HCT116 (cell line): ENCODE measurements at regions not wholly inside any gene's neighbourhood (a gene's known extent, or its start where the extent isn't known, plus 50 kb on each side); places are given as distances from the start of the nearest gene placed in this dataset.

Experiments used
- ATAC-seq: fragments of 200-7000 bp; cut with Tn5 transposase; 2 replicates; pipeline ENCODE4 v1.9.1; 2020; ENCODE audit warnings: mild to moderate bottlenecking, moderate library complexity
- BruUV-seq: library from RNA; stranded (reverse); fragments of 400-500 nt; replicated peaks from 2 replicates; lab custom pipeline; 2021; lab: Mats Ljungman, UMichigan
- CTCF ChIA-PET: fragments of 300-600 bp; sonication (Branson Sonifier 250); formaldehyde crosslinking; loops from one replicate; lab custom pipeline; 2021; ENCODE audit warnings: antibody characterized with exemption; lab: Charles Lee
- POLR2A ChIA-PET: fragments of 300-600, 350-600 bp; sonication (Branson Sonifier 250); formaldehyde crosslinking; loops from one replicate; lab custom pipeline; 2021; ENCODE audit warnings: antibody characterized with exemption; lab: Charles Lee
- RAD21 ChIA-PET, 2 experiments: fragments of 300-600 bp; sonication (Branson Sonifier 250); formaldehyde crosslinking; loops; one replicate each; lab custom pipeline; 2023; ENCODE audit warnings: low total read pairs in 2 of 2; ENCODE audit not compliant: uncharacterized antibody in 2 of 2, unreplicated experiment in 2 of 2, low non-redundant PET in 1 of 2; lab: Charles Lee
- DNase-seq: peaks from one replicate; pipeline ENCODE4 v3.0.0-alpha.2; 2010; ENCODE audit warnings: low read depth, low spot score
- H2AFZ ChIP-seq: fragments of 200-600 bp; shearing (Covaris generic), sonication (generic); 2 replicates; pipeline ENCODE4 v1.6.1; 2017; ENCODE audit warnings: low read depth, mixed run types, mixed read lengths, antibody characterized with exemption, low read length; ENCODE audit not compliant: poor library complexity, severe bottlenecking
- H3K27ac ChIP-seq: 2 replicates; pipeline ENCODE4 v1.5.1; 2012; ENCODE audit warnings: low read depth, low read length
- H3K27me3 ChIP-seq: fragments of 200-600 bp; sonication (generic); 2 replicates; pipeline ENCODE4 v1.6.1; 2016; ENCODE audit warnings: mixed run types, low read length, mixed read lengths; ENCODE audit not compliant: insufficient read depth
- H3K36me3 ChIP-seq, 2 experiments: fragments of 200-500 bp in 1 of 2; fragments of 200-600 bp in 1 of 2; sonication (Bioruptor generic) in 1 of 2; sonication (generic) in 1 of 2; 2 replicates each; pipeline versions ENCODE4 v1.5.1 to v1.6.1; 2014 to 2016; ENCODE audit warnings: low read length in 2 of 2, inconsistent platforms in 1 of 2, mixed read lengths in 1 of 2, mixed run types in 1 of 2; ENCODE audit not compliant: insufficient read depth in 2 of 2, control insufficient read depth in 1 of 2
- H3K4me1 ChIP-seq, 2 experiments: fragments of 200-600 bp in 1 of 2; sonication (generic) in 1 of 2; 2 replicates each; pipeline versions ENCODE4 v1.5.1 to v1.6.1; 2012 to 2017; ENCODE audit warnings: low read length in 2 of 2, inconsistent platforms in 1 of 2, mild to moderate bottlenecking in 1 of 2, mixed read lengths in 1 of 2, mixed run types in 1 of 2, moderate library complexity in 1 of 2; ENCODE audit not compliant: insufficient read depth in 2 of 2, control insufficient read depth in 1 of 2
- H3K4me2 ChIP-seq: fragments of 200-600 bp; sonication (generic); 2 replicates; pipeline ENCODE4 v1.6.1; 2017; ENCODE audit warnings: mixed run types, low read length, mixed read lengths
- H3K4me3 ChIP-seq, 2 experiments: fragments of 200-600 bp in 1 of 2; sonication (generic) in 1 of 2; replicated peaks in 1 of 2; 2 replicates each; pipeline ENCODE4 v1.5.1; 2011 to 2016; ENCODE audit warnings: low read length in 2 of 2, control low read depth in 1 of 2, low read depth in 1 of 2, mild to moderate bottlenecking in 1 of 2, mixed read lengths in 1 of 2, mixed run types in 1 of 2
- H3K79me2 ChIP-seq: fragments of 200-600 bp; sonication (generic); 2 replicates; pipeline ENCODE4 v1.6.1; 2017; ENCODE audit warnings: mild to moderate bottlenecking, mixed run types, low read length, moderate library complexity, mixed read lengths; ENCODE audit not compliant: insufficient read depth
- H3K9ac ChIP-seq: fragments of 200-600 bp; sonication (generic); 2 replicates; pipeline ENCODE4 v1.6.1; 2016; ENCODE audit warnings: low read length, mixed read lengths
- H3K9me2 ChIP-seq: fragments of 200-600 bp; sonication (generic), shearing (Covaris generic); 2 replicates; pipeline ENCODE4 v1.6.1; 2017; ENCODE audit warnings: mixed run types, mild to moderate bottlenecking, moderate library complexity; ENCODE audit not compliant: insufficient read depth
- H3K9me3 ChIP-seq, 2 experiments: fragments of 200-500 bp in 1 of 2; fragments of 200-600 bp in 1 of 2; sonication (Bioruptor generic) in 1 of 2; sonication (generic) in 1 of 2; 2 replicates each; pipeline ENCODE4 v1.6.1; 2014 to 2017; ENCODE audit warnings: low read length in 2 of 2, mixed read lengths in 2 of 2, inconsistent platforms in 1 of 2, low read depth in 1 of 2, mild to moderate bottlenecking in 1 of 2, mixed run types in 1 of 2, moderate library complexity in 1 of 2; ENCODE audit not compliant: control insufficient read depth in 1 of 2, insufficient read depth in 1 of 2
- H4K20me1 ChIP-seq: fragments of 200-600 bp; sonication (generic), shearing (Covaris generic); 2 replicates; pipeline ENCODE4 v1.6.1; 2017; ENCODE audit warnings: mixed run types, mild to moderate bottlenecking, moderate library complexity; ENCODE audit not compliant: insufficient read depth
- CBX3 ChIP-seq: IDR thresholded peaks from 2 replicates; pipeline ENCODE4 v1.6.1; 2012; ENCODE audit warnings: low read depth
- ELF1 ChIP-seq: IDR thresholded peaks from 2 replicates; pipeline ENCODE4 v1.6.1; 2012; ENCODE audit warnings: low read depth, borderline replicate concordance
- EZH2phosphoT487 ChIP-seq: fragments of 200-600 bp; IDR thresholded peaks from 2 replicates; pipeline ENCODE4 v1.6.1; 2018; ENCODE audit warnings: antibody characterized with exemption, borderline replicate concordance
- FOSL1 ChIP-seq: IDR thresholded peaks from 2 replicates; pipeline ENCODE4 v1.6.1; 2012; ENCODE audit warnings: low read depth
- JUND ChIP-seq: IDR thresholded peaks from 2 replicates; pipeline ENCODE4 v1.6.1; 2012
- MAX ChIP-seq: IDR thresholded peaks from 2 replicates; pipeline ENCODE4 v1.6.1; 2012
- POLR2A ChIP-seq: IDR thresholded peaks from 2 replicates; pipeline ENCODE4 v1.7.0; 2011; ENCODE audit warnings: borderline replicate concordance; ENCODE audit not compliant: insufficient read depth, insufficient read length; ENCODE audit errors: extremely low read depth
- REST ChIP-seq: IDR thresholded peaks from 2 replicates; pipeline ENCODE4 v1.6.1; 2012; ENCODE audit warnings: low read depth
- SP1 ChIP-seq: IDR thresholded peaks from 2 replicates; pipeline ENCODE4 v1.6.1; 2012; ENCODE audit warnings: low read depth
- YY1 ChIP-seq: IDR thresholded peaks from 2 replicates; pipeline ENCODE4 v1.6.1; 2011; ENCODE audit warnings: low read length, low read depth, moderate library complexity, mild to moderate bottlenecking; ENCODE audit not compliant: insufficient replicate concordance; ENCODE audit errors: extremely low read depth
- ZBTB33 ChIP-seq: IDR thresholded peaks from 2 replicates; pipeline ENCODE4 v1.6.1; 2011; ENCODE audit warnings: mild to moderate bottlenecking, low read length, moderate library complexity; ENCODE audit not compliant: insufficient replicate concordance; ENCODE audit errors: extremely low read depth
- ZFX ChIP-seq: fragments of 450-650 bp; IDR thresholded peaks from 2 replicates; pipeline ENCODE4 v1.6.1; 2017
- ZNF274 ChIP-seq: fragments of 200-500 bp; sonication (Bioruptor generic); IDR thresholded peaks from 2 replicates; pipeline ENCODE4 v1.6.1; 2014; ENCODE audit warnings: mild to moderate bottlenecking, low read depth, low read length, inconsistent platforms
- intact Hi-C: fragments of 100-400 bp; cut with micrococcal nuclease; formaldehyde crosslinking; loops from 2 replicates; pipeline ENCODE4 v1.10.0; 2022
- TF ChIP-seq, protein P1 (sequence below): IDR thresholded peaks from 2 replicates; pipeline ENCODE4 v1.6.1; 2012
- TF ChIP-seq, protein P2 (sequence below), 3 experiments: fragments of 200-600 bp in 1 of 3; sonication (generic) in 1 of 3; IDR thresholded peaks in 2 of 3; conservative IDR thresholded peaks in 1 of 3; 2 replicates each; pipeline ENCODE4 v1.5.1; 2012 to 2017; ENCODE audit warnings: low read depth in 2 of 3, low read length in 2 of 3, antibody characterized with exemption in 1 of 3, borderline replicate concordance in 1 of 3, control low read depth in 1 of 3, mild to moderate bottlenecking in 1 of 3, mixed read lengths in 1 of 3, mixed run types in 1 of 3, moderate library complexity in 1 of 3; ENCODE audit not compliant: insufficient read depth in 1 of 3

DNA sequence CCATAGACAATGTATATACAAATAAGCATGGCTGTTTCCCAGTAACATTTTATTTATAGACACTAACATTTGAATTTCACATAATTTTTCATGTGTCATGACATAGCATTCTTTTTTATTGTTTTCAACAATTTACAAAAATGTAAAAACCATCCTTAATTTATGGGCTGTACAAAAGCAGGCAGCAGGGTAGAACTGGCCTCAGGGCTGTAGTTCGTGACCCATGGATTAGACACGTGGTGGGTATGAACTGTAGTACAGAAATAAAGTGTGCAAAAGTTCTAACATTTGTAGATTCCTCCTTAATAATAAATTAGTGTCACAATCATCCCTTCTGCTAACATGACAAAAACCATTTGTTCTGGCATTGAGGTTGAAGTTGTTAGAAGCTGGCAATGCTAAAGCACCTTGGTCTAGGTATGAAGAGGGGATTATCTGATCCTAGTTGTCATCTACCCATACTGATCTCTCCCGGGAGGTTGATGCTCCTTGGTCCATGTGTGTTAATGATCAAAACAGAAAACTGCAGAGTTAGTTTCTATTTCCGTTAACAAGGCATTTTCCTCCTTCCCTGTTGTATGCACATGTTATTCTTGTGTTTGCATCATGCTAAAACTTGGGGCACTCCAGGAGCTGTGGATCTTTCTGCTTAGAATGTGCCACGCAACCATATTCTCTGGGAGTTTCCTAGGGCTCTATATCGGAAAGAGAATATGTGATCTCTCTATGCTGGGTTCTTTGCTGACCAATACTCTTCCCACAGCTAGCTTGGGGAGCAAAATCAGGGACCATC is 917.6 kb downstream of the TLE1 start:
- H3K4me2 ChIP-seq, result no peak overlapping the region
- RAD21 ChIA-PET, result no interaction called here
- no peaks in the 10 kb centered on the region for H3K36me3 ChIP-seq
- TF ChIP-seq REST (no peak), EZH2phosphoT487 (no peak), POLR2A (no peak), ZNF274 (no peak), ELF1 (no peak), MAX (no peak), CBX3 (no peak), ZBTB33 (no peak), FOSL1 (no peak), YY1 (no peak), ZFX (no peak), JUND (no peak), SP1 (no peak)
- TF ChIP-seq, protein P1, sequence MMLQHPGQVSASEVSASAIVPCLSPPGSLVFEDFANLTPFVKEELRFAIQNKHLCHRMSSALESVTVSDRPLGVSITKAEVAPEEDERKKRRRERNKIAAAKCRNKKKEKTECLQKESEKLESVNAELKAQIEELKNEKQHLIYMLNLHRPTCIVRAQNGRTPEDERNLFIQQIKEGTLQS, result no peak
- TF ChIP-seq, protein P2, sequence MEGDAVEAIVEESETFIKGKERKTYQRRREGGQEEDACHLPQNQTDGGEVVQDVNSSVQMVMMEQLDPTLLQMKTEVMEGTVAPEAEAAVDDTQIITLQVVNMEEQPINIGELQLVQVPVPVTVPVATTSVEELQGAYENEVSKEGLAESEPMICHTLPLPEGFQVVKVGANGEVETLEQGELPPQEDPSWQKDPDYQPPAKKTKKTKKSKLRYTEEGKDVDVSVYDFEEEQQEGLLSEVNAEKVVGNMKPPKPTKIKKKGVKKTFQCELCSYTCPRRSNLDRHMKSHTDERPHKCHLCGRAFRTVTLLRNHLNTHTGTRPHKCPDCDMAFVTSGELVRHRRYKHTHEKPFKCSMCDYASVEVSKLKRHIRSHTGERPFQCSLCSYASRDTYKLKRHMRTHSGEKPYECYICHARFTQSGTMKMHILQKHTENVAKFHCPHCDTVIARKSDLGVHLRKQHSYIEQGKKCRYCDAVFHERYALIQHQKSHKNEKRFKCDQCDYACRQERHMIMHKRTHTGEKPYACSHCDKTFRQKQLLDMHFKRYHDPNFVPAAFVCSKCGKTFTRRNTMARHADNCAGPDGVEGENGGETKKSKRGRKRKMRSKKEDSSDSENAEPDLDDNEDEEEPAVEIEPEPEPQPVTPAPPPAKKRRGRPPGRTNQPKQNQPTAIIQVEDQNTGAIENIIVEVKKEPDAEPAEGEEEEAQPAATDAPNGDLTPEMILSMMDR (IDR thresholded peaks at IDR 0.05 in 2 of 3, conservative IDR thresholded peaks at IDR 0.05 in 1 of 3; ENCODE audit: borderline replicate concordance in 1 of 3, insufficient read depth in 1 of 3, low read depth in 2 of 3, low read length in 2 of 3), result no peak
- H3K27ac ChIP-seq, result no peak overlapping the region
- ATAC-seq, result no peak
- CTCF ChIA-PET, result no interaction called here
- no peak for DNase-seq
- no peaks in the 10 kb centered on the region for H4K20me1 ChIP-seq
- no peaks in the 10 kb centered on the region for H3K79me2 ChIP-seq
- no peaks in the 10 kb centered on the region; a peak in 1 of 4 replicates for H3K4me1 ChIP-seq
- peaks cover 3 to 4% of the 10 kb centered on the region in 2 experiments for H3K9me3 ChIP-seq
- no peak overlapping the region for H2AFZ ChIP-seq
- intact Hi-C loops, result no loop called here
- H3K27me3 ChIP-seq, result no peaks in the 10 kb centered on the region
- no peak overlapping the region for H3K4me3 ChIP-seq
- no peak overlapping the region for H3K9ac ChIP-seq
- POLR2A ChIA-PET, result no interaction called here
- no TSS peak for BruUV-seq
- no peaks in the 10 kb centered on the region for H3K9me2 ChIP-seq
